HCT116 (cell line): ENCODE measurements at regions not wholly inside any gene's neighbourhood (a gene's known extent, or its start where the extent isn't known, plus 50 kb on each side); places are given as distances from the start of the nearest gene placed in this dataset.

Experiments used
- ATAC-seq: fragments of 200-7000 bp; cut with Tn5 transposase; 2 replicates; pipeline ENCODE4 v1.9.1; 2020; ENCODE audit warnings: mild to moderate bottlenecking, moderate library complexity
- BruUV-seq: library from RNA; stranded (reverse); fragments of 400-500 nt; replicated peaks from 2 replicates; lab custom pipeline; 2021; lab: Mats Ljungman, UMichigan
- CTCF ChIA-PET: fragments of 300-600 bp; sonication (Branson Sonifier 250); formaldehyde crosslinking; loops from one replicate; lab custom pipeline; 2021; ENCODE audit warnings: antibody characterized with exemption; lab: Charles Lee
- POLR2A ChIA-PET: fragments of 300-600, 350-600 bp; sonication (Branson Sonifier 250); formaldehyde crosslinking; loops from one replicate; lab custom pipeline; 2021; ENCODE audit warnings: antibody characterized with exemption; lab: Charles Lee
- RAD21 ChIA-PET, 2 experiments: fragments of 300-600 bp; sonication (Branson Sonifier 250); formaldehyde crosslinking; loops; one replicate each; lab custom pipeline; 2023; ENCODE audit warnings: low total read pairs in 2 of 2; ENCODE audit not compliant: uncharacterized antibody in 2 of 2, unreplicated experiment in 2 of 2, low non-redundant PET in 1 of 2; lab: Charles Lee
- DNase-seq: peaks from one replicate; pipeline ENCODE4 v3.0.0-alpha.2; 2010; ENCODE audit warnings: low read depth, low spot score
- H2AFZ ChIP-seq: fragments of 200-600 bp; shearing (Covaris generic), sonication (generic); 2 replicates; pipeline ENCODE4 v1.6.1; 2017; ENCODE audit warnings: low read depth, mixed run types, mixed read lengths, antibody characterized with exemption, low read length; ENCODE audit not compliant: poor library complexity, severe bottlenecking
- H3K27ac ChIP-seq: 2 replicates; pipeline ENCODE4 v1.5.1; 2012; ENCODE audit warnings: low read depth, low read length
- H3K27me3 ChIP-seq: fragments of 200-600 bp; sonication (generic); 2 replicates; pipeline ENCODE4 v1.6.1; 2016; ENCODE audit warnings: mixed run types, low read length, mixed read lengths; ENCODE audit not compliant: insufficient read depth
- H3K36me3 ChIP-seq, 2 experiments: fragments of 200-500 bp in 1 of 2; fragments of 200-600 bp in 1 of 2; sonication (Bioruptor generic) in 1 of 2; sonication (generic) in 1 of 2; 2 replicates each; pipeline versions ENCODE4 v1.5.1 to v1.6.1; 2014 to 2016; ENCODE audit warnings: low read length in 2 of 2, inconsistent platforms in 1 of 2, mixed read lengths in 1 of 2, mixed run types in 1 of 2; ENCODE audit not compliant: insufficient read depth in 2 of 2, control insufficient read depth in 1 of 2
- H3K4me1 ChIP-seq, 2 experiments: fragments of 200-600 bp in 1 of 2; sonication (generic) in 1 of 2; 2 replicates each; pipeline versions ENCODE4 v1.5.1 to v1.6.1; 2012 to 2017; ENCODE audit warnings: low read length in 2 of 2, inconsistent platforms in 1 of 2, mild to moderate bottlenecking in 1 of 2, mixed read lengths in 1 of 2, mixed run types in 1 of 2, moderate library complexity in 1 of 2; ENCODE audit not compliant: insufficient read depth in 2 of 2, control insufficient read depth in 1 of 2
- H3K4me2 ChIP-seq: fragments of 200-600 bp; sonication (generic); 2 replicates; pipeline ENCODE4 v1.6.1; 2017; ENCODE audit warnings: mixed run types, low read length, mixed read lengths
- H3K4me3 ChIP-seq, 2 experiments: fragments of 200-600 bp in 1 of 2; sonication (generic) in 1 of 2; replicated peaks in 1 of 2; 2 replicates each; pipeline ENCODE4 v1.5.1; 2011 to 2016; ENCODE audit warnings: low read length in 2 of 2, control low read depth in 1 of 2, low read depth in 1 of 2, mild to moderate bottlenecking in 1 of 2, mixed read lengths in 1 of 2, mixed run types in 1 of 2
- H3K79me2 ChIP-seq: fragments of 200-600 bp; sonication (generic); 2 replicates; pipeline ENCODE4 v1.6.1; 2017; ENCODE audit warnings: mild to moderate bottlenecking, mixed run types, low read length, moderate library complexity, mixed read lengths; ENCODE audit not compliant: insufficient read depth
- H3K9ac ChIP-seq: fragments of 200-600 bp; sonication (generic); 2 replicates; pipeline ENCODE4 v1.6.1; 2016; ENCODE audit warnings: low read length, mixed read lengths
- H3K9me2 ChIP-seq: fragments of 200-600 bp; sonication (generic), shearing (Covaris generic); 2 replicates; pipeline ENCODE4 v1.6.1; 2017; ENCODE audit warnings: mixed run types, mild to moderate bottlenecking, moderate library complexity; ENCODE audit not compliant: insufficient read depth
- H3K9me3 ChIP-seq, 2 experiments: fragments of 200-500 bp in 1 of 2; fragments of 200-600 bp in 1 of 2; sonication (Bioruptor generic) in 1 of 2; sonication (generic) in 1 of 2; 2 replicates each; pipeline ENCODE4 v1.6.1; 2014 to 2017; ENCODE audit warnings: low read length in 2 of 2, mixed read lengths in 2 of 2, inconsistent platforms in 1 of 2, low read depth in 1 of 2, mild to moderate bottlenecking in 1 of 2, mixed run types in 1 of 2, moderate library complexity in 1 of 2; ENCODE audit not compliant: control insufficient read depth in 1 of 2, insufficient read depth in 1 of 2
- H4K20me1 ChIP-seq: fragments of 200-600 bp; sonication (generic), shearing (Covaris generic); 2 replicates; pipeline ENCODE4 v1.6.1; 2017; ENCODE audit warnings: mixed run types, mild to moderate bottlenecking, moderate library complexity; ENCODE audit not compliant: insufficient read depth
- ATF3 ChIP-seq: IDR thresholded peaks from 2 replicates; pipeline ENCODE4 v1.6.1; 2012
- CBX3 ChIP-seq: IDR thresholded peaks from 2 replicates; pipeline ENCODE4 v1.6.1; 2012; ENCODE audit warnings: low read depth
- CTCF ChIP-seq, 3 experiments: fragments of 200-600 bp in 1 of 3; sonication (generic) in 1 of 3; IDR thresholded peaks in 2 of 3; conservative IDR thresholded peaks in 1 of 3; 2 replicates each; pipeline ENCODE4 v1.5.1; 2012 to 2017; ENCODE audit warnings: low read depth in 2 of 3, low read length in 2 of 3, antibody characterized with exemption in 1 of 3, borderline replicate concordance in 1 of 3, control low read depth in 1 of 3, mild to moderate bottlenecking in 1 of 3, mixed read lengths in 1 of 3, mixed run types in 1 of 3, moderate library complexity in 1 of 3; ENCODE audit not compliant: insufficient read depth in 1 of 3
- EGR1 ChIP-seq: IDR thresholded peaks from 2 replicates; pipeline ENCODE4 v1.6.1; 2012; ENCODE audit warnings: low read depth
- ELF1 ChIP-seq: IDR thresholded peaks from 2 replicates; pipeline ENCODE4 v1.6.1; 2012; ENCODE audit warnings: low read depth, borderline replicate concordance
- JUND ChIP-seq: IDR thresholded peaks from 2 replicates; pipeline ENCODE4 v1.6.1; 2012
- POLR2A ChIP-seq: IDR thresholded peaks from 2 replicates; pipeline ENCODE4 v1.7.0; 2011; ENCODE audit warnings: borderline replicate concordance; ENCODE audit not compliant: insufficient read depth, insufficient read length; ENCODE audit errors: extremely low read depth
- REST ChIP-seq: IDR thresholded peaks from 2 replicates; pipeline ENCODE4 v1.6.1; 2012; ENCODE audit warnings: low read depth
- SP1 ChIP-seq: IDR thresholded peaks from 2 replicates; pipeline ENCODE4 v1.6.1; 2012; ENCODE audit warnings: low read depth
- SRF ChIP-seq: IDR thresholded peaks from 2 replicates; pipeline ENCODE4 v1.6.1; 2012; ENCODE audit warnings: low read depth
- YY1 ChIP-seq: IDR thresholded peaks from 2 replicates; pipeline ENCODE4 v1.6.1; 2011; ENCODE audit warnings: low read length, low read depth, moderate library complexity, mild to moderate bottlenecking; ENCODE audit not compliant: insufficient replicate concordance; ENCODE audit errors: extremely low read depth
- intact Hi-C: fragments of 100-400 bp; cut with micrococcal nuclease; formaldehyde crosslinking; loops from 2 replicates; pipeline ENCODE4 v1.10.0; 2022

GRCh38 chr22:26800858-26801257 is 143.5 kb downstream of the MIAT start:
- no peaks in the 10 kb centered on the region for H3K9me3 ChIP-seq
- no peak overlapping the region for H3K27ac ChIP-seq
- DNase-seq: no peak
- no peaks in the 10 kb centered on the region for H3K9me2 ChIP-seq
- H2AFZ ChIP-seq: no peak overlapping the region
- H3K36me3 ChIP-seq: no peaks in the 10 kb centered on the region
- CTCF ChIA-PET: no interaction called here
- no peaks in the 10 kb centered on the region for H3K79me2 ChIP-seq
- H3K4me2 ChIP-seq: no peak overlapping the region
- peaks cover 22% of the 10 kb centered on the region for H3K27me3 ChIP-seq
- POLR2A ChIA-PET: no interaction called here
- intact Hi-C loops: no loop called here
- BruUV-seq: no TSS peak
- H4K20me1 ChIP-seq: no peaks in the 10 kb centered on the region
- H3K9ac ChIP-seq: no peak overlapping the region
- RAD21 ChIA-PET: no interaction called here
- no peak overlapping the region for H3K4me3 ChIP-seq
- TF ChIP-seq CBX3 (no peak), EGR1 (no peak), ELF1 (no peak), SRF (no peak), SP1 (no peak), YY1 (no peak), REST (no peak), CTCF (IDR thresholded peaks at IDR 0.05 in 2 of 3, conservative IDR thresholded peaks at IDR 0.05 in 1 of 3; ENCODE audit: borderline replicate concordance in 1 of 3, insufficient read depth in 1 of 3, low read depth in 2 of 3, low read length in 2 of 3) (no peak), JUND (no peak), ATF3 (no peak), POLR2A (no peak)
- no peak for ATAC-seq
- H3K4me1 ChIP-seq: 0 out of 4 replicates have a peak, but pooled peaks cover 0 to 4% of the 10 kb centered on the region in 2 experiments
